ENCODE measurements at regions not wholly inside any gene's neighbourhood (a gene's known extent, or its start where the extent isn't known, plus 50 kb on each side); places are given as distances from the start of the nearest gene placed in this dataset.
"Not testable (repeated sequence)": the region's sequence is repeated elsewhere in the genome, so short reads cannot be mapped to it uniquely, and the experiment has no call there.

DNA sequence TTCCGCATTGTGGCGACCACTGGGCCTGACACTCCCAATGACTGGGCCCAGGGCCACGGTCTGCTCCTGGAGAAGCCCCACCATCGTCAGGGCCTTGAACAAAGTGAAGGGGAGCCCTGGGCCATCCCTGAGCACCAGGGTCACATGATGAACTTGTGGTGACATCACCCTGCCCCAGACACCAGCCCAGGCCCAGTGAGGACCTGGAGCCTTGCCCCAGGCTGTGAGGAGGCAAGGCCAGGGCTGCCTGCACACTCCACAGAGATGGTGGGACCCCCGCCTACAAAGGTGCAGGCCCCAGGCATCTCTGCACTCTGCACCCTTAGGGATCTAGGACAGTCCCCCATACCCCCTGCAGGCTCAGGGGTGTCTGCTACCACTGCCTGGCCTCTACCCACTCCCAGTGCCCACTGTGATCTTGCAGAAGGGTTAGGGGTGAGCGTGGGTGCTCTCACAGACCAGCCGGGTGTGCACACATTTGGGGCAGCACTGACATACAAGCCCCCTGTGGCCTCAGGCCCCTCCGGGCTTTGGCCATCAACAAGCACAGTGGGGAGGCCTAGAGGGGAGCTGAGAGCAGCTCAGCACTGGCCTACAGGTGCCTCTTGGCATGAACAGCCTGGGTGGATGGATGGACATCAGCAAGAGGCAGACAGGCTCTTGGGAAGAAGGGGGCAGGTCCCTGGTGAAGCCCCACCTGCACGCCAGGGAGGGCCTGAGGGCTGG is 624.0 kb upstream of the LRRTM4 start:
- H3K27ac ChIP-seq (ENCODE audit: low read length) = no peak overlapping the region
- no peak overlapping the region for H3K4me3 ChIP-seq (ENCODE audit: low read length)
- no peak for DNase-seq
- H3K9me3 ChIP-seq (ENCODE audit: low read length) = peaks cover 40% of the 10 kb centered on the region
- H3K27me3 ChIP-seq (ENCODE audit: low read length) = no peaks in the 10 kb centered on the region
- no peaks in the 10 kb centered on the region for H3K9me2 ChIP-seq (replicated peaks; ENCODE audit: insufficient read depth, low read length)
- H2AFZ ChIP-seq (ENCODE audit: low read length) = no peak overlapping the region
- H3K9ac ChIP-seq (ENCODE audit: low read length) = no peak overlapping the region
- no peaks in the 10 kb centered on the region for H3K4me1 ChIP-seq (ENCODE audit: low read length)
- H3K36me3 ChIP-seq (ENCODE audit: insufficient read depth, low read length) = no peaks in the 10 kb centered on the region
- no peaks in the 10 kb centered on the region for H4K20me1 ChIP-seq (ENCODE audit: insufficient read depth, low read depth, low read length)
- no peak overlapping the region for H3K4me2 ChIP-seq (ENCODE audit: low read depth, low read length, poor library complexity, severe bottlenecking)
- no peaks in the 10 kb centered on the region for H3K79me2 ChIP-seq (ENCODE audit: low read length)

- no peak overlapping the region for H3K9ac ChIP-seq (ENCODE audit: low read length)
- H3K27ac ChIP-seq (ENCODE audit: low read length) = no peak overlapping the region
- no peak overlapping the region for H3K4me2 ChIP-seq (ENCODE audit: low read depth, low read length, poor library complexity, severe bottlenecking)
- H3K9me3 ChIP-seq (ENCODE audit: low read length) = peaks cover 38% of the 10 kb centered on the region
- no peaks in the 10 kb centered on the region for H3K4me1 ChIP-seq (ENCODE audit: low read length)
- H3K27me3 ChIP-seq (ENCODE audit: low read length) = no peaks in the 10 kb centered on the region
- DNase-seq = no peak
- no peaks in the 10 kb centered on the region for H4K20me1 ChIP-seq (ENCODE audit: insufficient read depth, low read depth, low read length)
- no peaks in the 10 kb centered on the region for H3K9me2 ChIP-seq (replicated peaks; ENCODE audit: insufficient read depth, low read length)
- no peaks in the 10 kb centered on the region for H3K36me3 ChIP-seq (ENCODE audit: insufficient read depth, low read length)
- no peaks in the 10 kb centered on the region for H3K79me2 ChIP-seq (ENCODE audit: low read length)
- H2AFZ ChIP-seq (ENCODE audit: low read length) = no peak overlapping the region
- no peak overlapping the region for H3K4me3 ChIP-seq (ENCODE audit: low read length)
These were observed 625.3 kb upstream of the LRRTM4 start for GRCh38 chr2:78147466-78147865.

DNA sequence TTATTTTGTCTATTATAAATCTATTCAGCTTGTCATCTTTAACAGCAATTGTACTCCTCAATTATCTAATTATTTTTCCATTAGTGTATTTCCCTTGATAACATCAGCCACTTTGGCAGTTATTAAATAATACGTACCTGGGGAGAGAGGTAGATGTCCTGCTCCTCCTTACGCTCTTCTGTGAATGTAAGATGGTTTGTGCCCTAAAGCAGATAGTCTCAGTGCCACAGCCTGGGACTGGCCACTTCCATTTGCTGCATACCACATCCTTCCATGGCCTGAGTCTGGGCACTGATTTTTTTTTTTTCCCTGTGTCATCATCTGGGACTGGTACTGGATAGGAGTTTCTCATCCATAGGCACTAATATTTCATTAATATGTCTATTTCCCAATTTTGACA is 632.4 kb upstream of the LRRTM4 start:
- Histone ChIP-seq H3K9me2 (replicated peaks; ENCODE audit: insufficient read depth, low read length) (peaks cover 3% of the 10 kb centered on the region; the same call in 1 of the 2 replicates), H3K36me3 (ENCODE audit: insufficient read depth, low read length) (no peaks in the 10 kb centered on the region), H2AFZ (ENCODE audit: low read length) (no peak overlapping the region), H3K27ac (ENCODE audit: low read length) (no peak overlapping the region), H3K9ac (ENCODE audit: low read length) (no peak overlapping the region), H3K79me2 (ENCODE audit: low read length) (no peaks in the 10 kb centered on the region), H3K4me2 (ENCODE audit: low read depth, low read length, poor library complexity, severe bottlenecking) (no peak overlapping the region), H3K4me3 (ENCODE audit: low read length) (no peak overlapping the region), H3K27me3 (ENCODE audit: low read length) (no peaks in the 10 kb centered on the region), H3K9me3 (ENCODE audit: low read length) (peaks cover 8% of the 10 kb centered on the region), H4K20me1 (ENCODE audit: insufficient read depth, low read depth, low read length) (no peaks in the 10 kb centered on the region), H3K4me1 (ENCODE audit: low read length) (no peaks in the 10 kb centered on the region)
- no peak for DNase-seq

- DNase-seq = no peak
- no peak overlapping the region for H3K9ac ChIP-seq (ENCODE audit: low read length)
- H4K20me1 ChIP-seq (ENCODE audit: insufficient read depth, low read depth, low read length) = no peaks in the 10 kb centered on the region
- H3K4me2 ChIP-seq (ENCODE audit: low read depth, low read length, poor library complexity, severe bottlenecking) = no peak overlapping the region
- no peaks in the 10 kb centered on the region for H3K27me3 ChIP-seq (ENCODE audit: low read length)
- H3K4me3 ChIP-seq (ENCODE audit: low read length) = no peak overlapping the region
- H3K4me1 ChIP-seq (ENCODE audit: low read length) = no peaks in the 10 kb centered on the region
- H3K9me3 ChIP-seq (ENCODE audit: low read length) = peaks cover 10% of the 10 kb centered on the region
- peaks cover 3% of the 10 kb centered on the region; the same call in 1 of the 2 replicates for H3K9me2 ChIP-seq (replicated peaks; ENCODE audit: insufficient read depth, low read length)
- H3K36me3 ChIP-seq (ENCODE audit: insufficient read depth, low read length) = no peaks in the 10 kb centered on the region
- H2AFZ ChIP-seq (ENCODE audit: low read length) = no peak overlapping the region
- no peaks in the 10 kb centered on the region for H3K79me2 ChIP-seq (ENCODE audit: low read length)
- no peak overlapping the region for H3K27ac ChIP-seq (ENCODE audit: low read length)
These were observed 640.0 kb upstream of the LRRTM4 start for GRCh38 chr2:78162202-78162601.

GRCh38 chr2:78172157-78172556 is 650.0 kb upstream of the LRRTM4 start:
- not testable (repeated sequence) for H3K9ac ChIP-seq (ENCODE audit: low read length); H3K79me2 ChIP-seq (ENCODE audit: low read length); H3K36me3 ChIP-seq (ENCODE audit: insufficient read depth, low read length); H3K4me1 ChIP-seq (ENCODE audit: low read length); H3K9me2 ChIP-seq (replicated peaks; ENCODE audit: insufficient read depth, low read length); H3K4me2 ChIP-seq (ENCODE audit: low read depth, low read length, poor library complexity, severe bottlenecking); H3K27me3 ChIP-seq (ENCODE audit: low read length); H3K4me3 ChIP-seq (ENCODE audit: low read length); H2AFZ ChIP-seq (ENCODE audit: low read length); H4K20me1 ChIP-seq (ENCODE audit: insufficient read depth, low read depth, low read length); DNase-seq; H3K27ac ChIP-seq (ENCODE audit: low read length)
- H3K9me3 ChIP-seq (ENCODE audit: low read length) = peaks cover 24% of the 10 kb centered on the region

- Histone ChIP-seq H3K9ac (ENCODE audit: low read length) (no peak overlapping the region), H3K27ac (ENCODE audit: low read length) (no peak overlapping the region), H3K36me3 (ENCODE audit: insufficient read depth, low read length) (no peaks in the 10 kb centered on the region), H4K20me1 (ENCODE audit: insufficient read depth, low read depth, low read length) (no peaks in the 10 kb centered on the region), H3K4me2 (ENCODE audit: low read depth, low read length, poor library complexity, severe bottlenecking) (no peak overlapping the region), H3K9me2 (replicated peaks; ENCODE audit: insufficient read depth, low read length) (no peaks in the 10 kb centered on the region), H3K79me2 (ENCODE audit: low read length) (no peaks in the 10 kb centered on the region), H3K4me3 (ENCODE audit: low read length) (no peak overlapping the region), H2AFZ (ENCODE audit: low read length) (no peak overlapping the region), H3K9me3 (ENCODE audit: low read length) (peaks cover 14% of the 10 kb centered on the region), H3K4me1 (ENCODE audit: low read length) (no peaks in the 10 kb centered on the region), H3K27me3 (ENCODE audit: low read length) (no peaks in the 10 kb centered on the region)
- DNase-seq = no peak
These were observed 653.5 kb upstream of the LRRTM4 start for GRCh38 chr2:78175645-78176044.

DNA sequence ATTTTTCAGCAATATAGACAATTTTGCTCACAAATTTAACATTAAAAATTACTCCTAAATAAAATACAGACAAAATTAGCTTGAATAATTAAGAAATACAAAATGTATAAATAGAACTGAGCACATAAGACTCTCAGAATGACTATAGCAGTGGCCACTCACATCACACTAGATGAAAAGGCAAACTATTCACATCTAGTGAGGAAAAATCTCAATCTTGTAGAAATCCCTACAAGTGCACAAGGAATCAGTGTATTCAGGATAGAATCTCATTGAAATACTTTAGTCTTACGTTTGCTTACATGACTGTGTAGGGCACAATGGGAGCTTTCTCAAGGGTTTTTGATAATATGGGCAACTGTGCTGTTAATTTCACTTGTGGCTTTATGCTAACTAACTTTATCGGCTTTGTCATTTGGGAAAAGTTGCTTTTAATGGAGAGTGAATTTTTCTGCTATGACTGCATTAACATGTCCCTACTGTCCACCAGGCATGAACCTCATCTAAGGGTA is 678.9 kb upstream of the LRRTM4 start:
- Histone ChIP-seq H3K4me2 (ENCODE audit: low read depth, low read length, poor library complexity, severe bottlenecking) (no peak overlapping the region), H3K9ac (ENCODE audit: low read length) (no peak overlapping the region), H3K36me3 (ENCODE audit: insufficient read depth, low read length) (no peaks in the 10 kb centered on the region), H3K9me3 (ENCODE audit: low read length) (peaks cover 48% of the 10 kb centered on the region), H4K20me1 (ENCODE audit: insufficient read depth, low read depth, low read length) (no peaks in the 10 kb centered on the region), H3K9me2 (replicated peaks; ENCODE audit: insufficient read depth, low read length) (no peaks in the 10 kb centered on the region), H3K4me3 (ENCODE audit: low read length) (no peak overlapping the region), H3K27ac (ENCODE audit: low read length) (no peak overlapping the region), H2AFZ (ENCODE audit: low read length) (no peak overlapping the region), H3K79me2 (ENCODE audit: low read length) (no peaks in the 10 kb centered on the region), H3K27me3 (ENCODE audit: low read length) (no peaks in the 10 kb centered on the region), H3K4me1 (ENCODE audit: low read length) (no peaks in the 10 kb centered on the region)
- no peak for DNase-seq

- no peak for DNase-seq
- Histone ChIP-seq H3K9me3 (ENCODE audit: low read length) (peaks cover 52% of the 10 kb centered on the region), H3K4me1 (ENCODE audit: low read length) (no peaks in the 10 kb centered on the region), H4K20me1 (ENCODE audit: insufficient read depth, low read depth, low read length) (no peaks in the 10 kb centered on the region), H3K79me2 (ENCODE audit: low read length) (no peaks in the 10 kb centered on the region), H3K9me2 (replicated peaks; ENCODE audit: insufficient read depth, low read length) (no peaks in the 10 kb centered on the region), H3K4me2 (ENCODE audit: low read depth, low read length, poor library complexity, severe bottlenecking) (no peak overlapping the region), H3K9ac (ENCODE audit: low read length) (no peak overlapping the region), H3K4me3 (ENCODE audit: low read length) (no peak overlapping the region), H3K36me3 (ENCODE audit: insufficient read depth, low read length) (no peaks in the 10 kb centered on the region), H3K27me3 (ENCODE audit: low read length) (no peaks in the 10 kb centered on the region), H3K27ac (ENCODE audit: low read length) (no peak overlapping the region), H2AFZ (ENCODE audit: low read length) (no peak overlapping the region)
These were observed 680.2 kb upstream of the LRRTM4 start for GRCh38 chr2:78202366-78202765.
